ENCODE measurements at regions not wholly inside any gene's neighbourhood (a gene's known extent, or its start where the extent isn't known, plus 50 kb on each side); places are given as distances from the start of the nearest gene placed in this dataset.

GRCh38 chr14:54322701-54323337, 74.0 kb upstream of the CDKN3 start:
- no peak for DNase-seq

- no peak for DNase-seq
Measured at GRCh38 chr14:54325766-54326165, 71.0 kb upstream of the CDKN3 start.

GRCh38 chr14:54329082-54329695, 67.6 kb upstream of the CDKN3 start:
- DNase-seq = no peak

- DNase-seq = no peak
Measured at GRCh38 chr14:54330876-54331275, 65.9 kb upstream of the CDKN3 start.

- no peak for DNase-seq
Measured at GRCh38 chr14:54331516-54331915, 65.3 kb upstream of the CDKN3 start.

GRCh38 chr14:54332490-54332889, 64.3 kb upstream of the CDKN3 start:
- DNase-seq = no peak

GRCh38 chr14:54333511-54333910, 63.3 kb upstream of the CDKN3 start:
- no peak for DNase-seq

- DNase-seq = no peak
Measured at GRCh38 chr14:54335569-54336155, 61.1 kb upstream of the CDKN3 start.

GRCh38 chr14:54337314-54337713, 59.5 kb upstream of the CDKN3 start:
- no peak for DNase-seq

GRCh38 chr14:54338696-54339317, 58.0 kb upstream of the CDKN3 start:
- no peak for DNase-seq

- no peak for DNase-seq
Measured at GRCh38 chr14:54339771-54340170, 57.0 kb upstream of the CDKN3 start.

GRCh38 chr14:54342806-54343205, 54.0 kb upstream of the CDKN3 start:
- DNase-seq = no peak

GRCh38 chr14:54343272-54344121, 53.3 kb upstream of the CDKN3 start:
- no peak for DNase-seq

GRCh38 chr14:54344445-54344844, 52.4 kb upstream of the CDKN3 start:
- no peak for DNase-seq

GRCh38 chr14:54346257-54346656, 50.5 kb upstream of the CDKN3 start:
- no peak for DNase-seq
